BLaER1 (cell line): ENCODE measurements at regions not wholly inside any gene's neighbourhood (a gene's known extent, or its start where the extent isn't known, plus 50 kb on each side); places are given as distances from the start of the nearest gene placed in this dataset.

ENCODE experiments used
- H3K27ac ChIP-seq: shearing (Covaris generic); formaldehyde crosslinking; 2 replicates; pipeline ENCODE4 v1.8.1; 2022
- H3K27me3 ChIP-seq: shearing (Covaris generic); formaldehyde crosslinking; 2 replicates; pipeline ENCODE4 v1.8.1; 2022
- H3K36me3 ChIP-seq: shearing (Covaris generic); formaldehyde crosslinking; 2 replicates; pipeline ENCODE4 v1.8.1; 2022
- H3K4me1 ChIP-seq: shearing (Covaris generic); formaldehyde crosslinking; 2 replicates; pipeline ENCODE4 v1.8.1; 2022
- H3K4me2 ChIP-seq: shearing (Covaris generic); formaldehyde crosslinking; 2 replicates; pipeline ENCODE4 v1.8.1; 2022
- H3K4me3 ChIP-seq: shearing (Covaris generic); formaldehyde crosslinking; 2 replicates; pipeline ENCODE4 v1.8.1; 2022
- H3K9ac ChIP-seq: shearing (Covaris generic); formaldehyde crosslinking; 2 replicates; pipeline ENCODE4 v1.8.1; 2022
- H3K9me3 ChIP-seq: shearing (Covaris generic); formaldehyde crosslinking; 2 replicates; pipeline ENCODE4 v1.8.1; 2022
- H4K20me1 ChIP-seq: shearing (Covaris generic); formaldehyde crosslinking; 2 replicates; pipeline ENCODE4 v1.8.1; 2022
- Cebpa-rat ChIP-seq: shearing (Covaris generic); IDR thresholded peaks from 2 replicates; pipeline ENCODE4 v1.8.1; 2022

DNA sequence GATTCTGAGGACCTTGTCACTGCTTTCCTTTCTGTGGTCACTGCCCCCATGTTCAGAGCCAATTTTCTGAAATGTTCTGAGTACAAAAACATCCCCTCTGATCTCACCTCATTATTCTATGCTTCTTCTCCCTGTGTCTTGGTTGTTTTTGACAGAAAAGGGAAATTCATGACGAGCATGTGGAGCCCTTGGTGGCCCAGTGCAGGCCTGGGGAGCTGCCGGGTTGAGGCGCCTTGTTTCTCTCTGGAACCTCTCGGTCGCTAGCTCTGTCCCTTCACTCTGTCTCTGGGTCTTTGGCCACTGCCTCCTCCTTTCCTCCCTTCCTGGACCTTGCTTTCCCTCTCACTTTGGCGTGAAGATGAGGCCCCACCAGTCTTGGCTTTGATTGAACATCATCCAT, 63.0 kb upstream of the THY1 start:
- Histone ChIP-seq H3K4me3 (no peak overlapping the region), H3K27ac (no peak overlapping the region), H3K9me3 (no peaks in the 10 kb centered on the region), H3K9ac (no peak overlapping the region), H3K36me3 (no peaks in the 10 kb centered on the region), H3K27me3 (no peaks in the 10 kb centered on the region), H3K4me2 (no peak overlapping the region; the same call in 1 of the 2 replicates), H3K4me1 (peaks cover 33% of the 10 kb centered on the region), H4K20me1 (peaks cover 6% of the 10 kb centered on the region; the same call in 1 of the 2 replicates)
- TF ChIP-seq Cebpa-rat: no peak

DNA sequence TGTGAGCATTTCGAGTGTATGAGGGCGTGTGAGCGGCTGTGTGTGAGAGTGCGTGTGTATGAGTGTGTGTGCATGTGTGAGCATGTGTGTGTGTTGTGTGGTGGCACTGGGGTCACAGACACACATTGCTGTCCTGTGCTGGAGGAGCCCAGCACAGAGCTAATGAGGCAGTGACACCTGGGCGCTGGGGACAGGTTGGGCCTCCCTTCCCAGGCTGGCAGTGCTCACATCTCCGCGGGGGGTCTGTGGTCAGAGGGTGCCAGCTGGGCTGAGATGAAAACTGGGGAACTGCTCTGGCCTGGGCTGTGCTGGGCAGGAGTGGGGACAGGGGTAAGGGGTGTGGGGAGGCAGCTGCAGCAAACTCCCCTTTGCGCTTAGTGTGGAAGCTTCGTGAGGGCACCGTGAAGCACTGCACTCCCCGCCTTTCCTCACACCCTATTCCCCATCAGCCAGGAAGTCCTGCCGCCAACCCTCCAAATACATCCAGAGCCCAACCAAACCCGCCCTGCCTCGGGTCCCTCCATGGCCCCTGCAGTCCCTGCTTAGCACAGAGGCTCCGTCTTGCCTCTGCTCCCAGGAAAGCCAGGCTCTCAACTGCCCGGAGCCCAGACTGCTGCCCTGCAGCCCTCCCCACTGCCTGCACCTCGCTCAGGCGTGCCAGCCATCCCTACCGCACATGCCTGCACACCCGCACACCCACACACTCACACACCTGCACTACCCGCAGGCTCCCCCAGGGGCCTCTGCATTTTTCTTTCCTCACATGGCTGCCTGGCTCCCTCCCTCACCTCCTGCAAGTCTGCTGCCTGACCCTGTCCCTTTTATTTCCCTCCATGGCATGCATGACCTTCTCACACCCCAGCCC, 62.0 kb upstream of the THY1 start:
- Histone ChIP-seq H4K20me1 (peaks cover 14% of the 10 kb centered on the region; the same call in 1 of the 2 replicates), H3K4me3 (no peak overlapping the region), H3K9ac (no peak overlapping the region), H3K9me3 (no peaks in the 10 kb centered on the region), H3K4me1 (peaks cover 41% of the 10 kb centered on the region), H3K27ac (no peak overlapping the region), H3K27me3 (no peaks in the 10 kb centered on the region), H3K4me2 (peak overlapping the region; percentile 53), H3K36me3 (no peaks in the 10 kb centered on the region)
- no peak for TF ChIP-seq Cebpa-rat

GRCh38 chr11:119483881-119484371, 61.0 kb upstream of the THY1 start:
- no peak for TF ChIP-seq Cebpa-rat
- no peaks in the 10 kb centered on the region for H3K9me3 ChIP-seq
- H3K27ac ChIP-seq: no peak overlapping the region
- H3K36me3 ChIP-seq: no peaks in the 10 kb centered on the region
- H3K9ac ChIP-seq: no peak overlapping the region
- H4K20me1 ChIP-seq: peaks cover 14% of the 10 kb centered on the region; the same call in 1 of the 2 replicates
- H3K4me3 ChIP-seq: no peak overlapping the region
- H3K27me3 ChIP-seq: no peaks in the 10 kb centered on the region
- no peak overlapping the region for H3K4me2 ChIP-seq
- H3K4me1 ChIP-seq: peaks cover 45% of the 10 kb centered on the region

- H3K27ac ChIP-seq: no peak overlapping the region
- peaks cover 50% of the 10 kb centered on the region for H3K4me1 ChIP-seq
- H3K4me2 ChIP-seq: no peak overlapping the region
- H3K9ac ChIP-seq: no peak overlapping the region
- no peak for TF ChIP-seq Cebpa-rat
- H3K36me3 ChIP-seq: no peaks in the 10 kb centered on the region
- H3K9me3 ChIP-seq: no peaks in the 10 kb centered on the region
- no peak overlapping the region for H3K4me3 ChIP-seq
- peaks cover 14% of the 10 kb centered on the region; the same call in 1 of the 2 replicates for H4K20me1 ChIP-seq
- H3K27me3 ChIP-seq: no peaks in the 10 kb centered on the region
Observed at GRCh38 chr11:119483341-119483880, 60.4 kb upstream of the THY1 start.

GRCh38 chr11:119482521-119483011, 59.6 kb upstream of the THY1 start:
- H3K36me3 ChIP-seq: no peaks in the 10 kb centered on the region
- peaks cover 50% of the 10 kb centered on the region for H3K4me1 ChIP-seq
- no peak overlapping the region for H3K4me3 ChIP-seq
- H3K9me3 ChIP-seq: no peaks in the 10 kb centered on the region
- no peaks in the 10 kb centered on the region for H3K27me3 ChIP-seq
- H3K4me2 ChIP-seq: no peak overlapping the region
- H3K27ac ChIP-seq: no peak overlapping the region
- peaks cover 14% of the 10 kb centered on the region; the same call in 1 of the 2 replicates for H4K20me1 ChIP-seq
- H3K9ac ChIP-seq: no peak overlapping the region
- TF ChIP-seq Cebpa-rat: no peak

DNA sequence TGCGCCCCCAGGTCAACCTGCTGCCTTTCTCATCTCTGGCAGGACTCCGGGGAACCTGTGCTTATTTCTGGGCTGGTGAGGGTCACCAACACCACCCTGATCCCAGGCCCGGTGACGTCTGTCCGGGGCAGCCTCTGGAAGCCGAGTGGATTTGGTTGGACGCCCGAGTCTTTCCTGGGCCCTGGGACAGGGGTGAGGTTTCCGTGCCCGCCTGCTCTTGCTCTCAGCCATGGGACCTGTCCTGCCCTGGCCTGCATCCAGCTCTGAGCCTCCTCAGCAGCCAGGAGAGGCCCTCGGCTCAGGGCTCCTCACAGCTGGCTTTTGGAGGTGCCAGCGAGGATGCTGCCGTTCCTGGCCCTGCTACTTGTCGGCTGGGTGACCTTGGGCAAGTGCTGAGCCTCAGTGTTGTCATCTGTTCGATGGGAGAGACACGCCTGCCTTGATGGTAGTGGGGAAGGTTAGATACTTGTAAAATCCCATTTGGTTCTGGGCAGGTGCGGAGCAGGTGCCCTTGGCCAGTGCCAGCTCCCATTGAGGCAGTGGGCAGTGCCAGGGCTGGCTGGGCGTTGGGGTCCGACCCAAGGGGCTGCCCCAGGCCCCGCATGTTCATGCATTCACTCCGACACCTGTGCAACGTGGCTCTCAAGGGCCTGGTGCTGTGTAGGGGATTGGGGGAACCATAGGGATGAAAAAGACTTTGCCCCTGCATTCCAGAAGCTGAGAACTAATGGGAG, 58.9 kb upstream of the THY1 start:
- Histone ChIP-seq H3K4me1 (peaks cover 50% of the 10 kb centered on the region), H3K27me3 (no peaks in the 10 kb centered on the region), H3K27ac (no peak overlapping the region), H3K9ac (no peak overlapping the region), H3K4me3 (no peak overlapping the region), H3K36me3 (no peaks in the 10 kb centered on the region), H4K20me1 (peaks cover 14% of the 10 kb centered on the region; the same call in 1 of the 2 replicates), H3K9me3 (no peaks in the 10 kb centered on the region), H3K4me2 (peak overlapping the region; percentile 84)
- TF ChIP-seq Cebpa-rat: no peak

- Histone ChIP-seq H3K9me3 (no peaks in the 10 kb centered on the region), H3K4me3 (no peak overlapping the region), H3K4me2 (peak overlapping the region; percentile 84), H3K9ac (no peak overlapping the region), H3K27me3 (no peaks in the 10 kb centered on the region), H3K36me3 (no peaks in the 10 kb centered on the region), H4K20me1 (peaks cover 14% of the 10 kb centered on the region; the same call in 1 of the 2 replicates), H3K4me1 (peaks cover 50% of the 10 kb centered on the region), H3K27ac (no peak overlapping the region)
- no peak for TF ChIP-seq Cebpa-rat
Observed at GRCh38 chr11:119481021-119481666, 58.2 kb upstream of the THY1 start.

DNA sequence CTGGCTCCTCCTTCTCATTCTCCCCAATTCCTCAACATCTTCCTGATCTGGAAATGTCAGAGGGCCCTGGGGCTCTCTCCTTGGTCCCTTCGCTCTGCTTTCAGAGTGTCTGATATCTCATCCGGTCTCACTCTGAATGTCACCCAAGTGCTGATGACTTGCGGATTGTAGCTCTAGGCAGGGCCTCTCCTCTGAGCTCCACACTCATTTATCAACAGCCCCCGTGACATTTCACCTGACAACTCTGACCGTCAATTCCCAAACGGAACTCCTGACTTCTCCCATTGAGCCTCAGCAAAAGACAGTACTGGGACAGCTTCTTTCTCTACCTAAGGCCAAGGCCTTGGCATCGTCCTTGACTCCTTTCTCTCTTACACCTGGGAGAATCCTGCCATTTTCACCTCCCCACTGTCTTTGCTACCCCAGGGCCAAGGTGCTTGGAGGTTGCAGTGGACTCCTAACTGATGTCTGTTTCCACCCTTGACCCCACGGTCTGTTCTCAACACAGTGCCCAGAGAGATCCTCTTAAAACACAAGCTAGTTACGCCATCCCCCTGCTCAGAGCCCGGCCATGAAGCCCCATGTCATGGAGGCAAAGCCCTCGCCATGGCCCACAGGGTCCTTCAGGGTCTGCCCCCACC, 57.5 kb upstream of the THY1 start:
- peak overlapping the region; percentile 84 for H3K4me2 ChIP-seq
- H3K4me1 ChIP-seq: peaks cover 47% of the 10 kb centered on the region
- no peaks in the 10 kb centered on the region for H3K9me3 ChIP-seq
- H3K27ac ChIP-seq: no peak overlapping the region
- no peak for TF ChIP-seq Cebpa-rat
- H3K27me3 ChIP-seq: no peaks in the 10 kb centered on the region
- H4K20me1 ChIP-seq: peaks cover 14% of the 10 kb centered on the region; the same call in 1 of the 2 replicates
- H3K36me3 ChIP-seq: no peaks in the 10 kb centered on the region
- H3K9ac ChIP-seq: no peak overlapping the region
- no peak overlapping the region for H3K4me3 ChIP-seq
